Activated naive CD8-positive, alpha-beta T cell treated with anti-CD3 and anti-CD28 coated beads, Interleukin-2, amount 10 ng/mL, durations not matched to agents 7 days and 5 days (primary cell): ENCODE measurements at regions not wholly inside any gene's neighbourhood (a gene's known extent, or its start where the extent isn't known, plus 50 kb on each side); places are given as distances from the start of the nearest gene placed in this dataset.

Source experiments
- ATAC-seq: fragments of 150-1000 bp; cut with Tn5 transposase; one replicate; pipeline ENCODE4 v1.10.0; 2021; ENCODE audit warnings: low read depth, moderate library complexity
- POLR2A ChIA-PET: fragments of 350-600 bp; sonication (Branson Sonifier 250); formaldehyde crosslinking; loops from one replicate; lab custom pipeline; 2021; ENCODE audit warnings: antibody characterized with exemption; lab: Charles Lee
- DNase-seq: peaks from one replicate; pipeline ENCODE4 v3.0.0; 2021
- H3K27ac Mint-ChIP-seq: one replicate; pipeline ENCODE4 v1.8.0; 2022; ENCODE audit warnings: mild to moderate bottlenecking, mixed read lengths
- H3K27me3 Mint-ChIP-seq: one replicate; pipeline ENCODE4 v1.8.0; 2022; ENCODE audit warnings: mild to moderate bottlenecking, moderate library complexity, mixed read lengths
- H3K36me3 Mint-ChIP-seq: one replicate; pipeline ENCODE4 v1.8.0; 2021; ENCODE audit warnings: mild to moderate bottlenecking, mixed read lengths
- H3K4me1 Mint-ChIP-seq: one replicate; pipeline ENCODE4 v1.8.0; 2021; ENCODE audit warnings: mixed read lengths
- H3K4me3 Mint-ChIP-seq: one replicate; pipeline ENCODE4 v1.8.0; 2022; ENCODE audit warnings: mild to moderate bottlenecking, moderate library complexity, mixed read lengths
- H3K9me3 Mint-ChIP-seq: one replicate; pipeline ENCODE4 v1.8.0; 2021; ENCODE audit warnings: mixed read lengths

DNA sequence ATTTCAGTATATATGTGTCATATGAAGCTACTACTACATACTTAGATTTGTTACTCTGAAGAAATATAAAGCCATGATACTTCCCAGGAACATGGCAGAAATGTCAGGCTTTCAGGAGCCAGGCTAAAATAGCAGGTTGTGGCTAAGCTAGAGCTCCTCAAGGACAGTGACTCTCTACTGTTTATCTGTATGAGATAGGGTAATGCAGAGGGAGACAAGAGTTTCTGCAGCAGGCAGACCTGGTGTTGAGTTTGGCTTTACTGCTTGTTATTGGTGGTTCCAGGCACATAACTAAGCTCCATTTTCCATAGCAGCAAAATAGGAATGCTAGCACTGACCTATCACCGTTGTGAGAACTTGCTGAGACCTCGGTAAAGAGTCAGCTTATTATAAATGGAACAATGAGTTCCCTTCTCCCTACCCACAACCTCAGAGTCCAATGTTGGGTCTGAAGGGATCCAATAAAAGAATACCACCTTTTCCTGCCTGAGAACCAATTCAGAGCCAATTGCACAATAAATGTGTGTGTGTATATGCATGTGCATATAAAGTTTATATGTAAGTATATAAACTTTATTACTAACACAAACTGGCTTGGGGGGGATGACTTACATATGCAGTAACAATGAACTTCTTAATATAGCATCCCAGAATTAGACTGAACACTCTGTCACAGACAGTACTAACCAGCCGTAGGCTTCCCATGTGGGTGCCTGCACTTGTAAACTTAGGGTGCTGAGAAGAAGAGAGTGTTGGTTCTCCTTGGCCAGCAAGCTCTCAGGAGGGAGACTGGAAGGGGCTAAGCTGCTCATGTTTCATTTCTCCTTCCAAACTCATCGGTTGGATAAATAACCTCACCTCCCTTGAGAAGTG is 51.9 kb upstream of the PAQR3 start:
- ATAC-seq (no peak), DNase-seq (no peak)
- Mint-ChIP-seq H3K27me3 (peaks cover 2% of the 10 kb centered on the region), H3K27ac (no peak overlapping the region), H3K4me1 (no peaks in the 10 kb centered on the region), H3K9me3 (no peaks in the 10 kb centered on the region), H3K36me3 (no peaks in the 10 kb centered on the region), H3K4me3 (no peak overlapping the region)
- POLR2A ChIA-PET = no interaction called here

DNA sequence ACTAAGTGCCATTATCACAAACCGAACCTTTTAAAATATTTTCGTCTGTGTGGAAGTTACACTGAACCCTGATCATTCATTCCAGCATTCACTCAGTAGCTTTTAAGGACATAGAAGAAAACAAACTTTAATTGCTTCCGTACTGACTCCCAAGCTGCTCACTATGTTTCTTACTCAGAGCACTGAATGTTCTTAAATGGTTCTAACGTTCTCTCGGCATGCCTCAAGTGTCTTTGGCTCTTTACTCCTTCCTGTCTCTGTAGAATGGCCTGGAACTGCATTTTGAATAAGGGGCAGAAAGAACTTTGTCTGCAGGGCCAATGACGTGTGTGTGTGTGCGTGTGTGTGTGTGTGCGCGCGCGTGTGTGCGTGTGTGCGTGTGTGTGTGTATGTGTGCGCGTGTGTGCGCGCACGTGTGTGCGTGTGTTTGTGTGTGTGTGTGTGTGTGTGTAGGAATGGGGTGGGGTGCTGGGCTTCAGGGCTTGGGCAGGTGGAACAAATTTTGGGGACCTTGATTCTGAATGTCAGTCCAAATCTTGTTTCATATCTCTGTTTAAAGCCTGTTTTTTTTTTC is 50.5 kb upstream of the PAQR3 start:
- DNase-seq (no peak), ATAC-seq (no peak)
- Mint-ChIP-seq H3K36me3 (no peaks in the 10 kb centered on the region), H3K27me3 (peaks cover 2% of the 10 kb centered on the region), H3K4me1 (no peaks in the 10 kb centered on the region), H3K27ac (no peak overlapping the region), H3K4me3 (no peak overlapping the region), H3K9me3 (no peaks in the 10 kb centered on the region)
- POLR2A ChIA-PET = no interaction called here
